B cell (primary cell): ENCODE measurements at regions not wholly inside any gene's neighbourhood (a gene's known extent, or its start where the extent isn't known, plus 50 kb on each side); places are given as distances from the start of the nearest gene placed in this dataset.

Experiments used
- ATAC-seq: fragments of 200-7000 bp; cut with Tn5 transposase; one replicate; pipeline ENCODE4 v1.10.0; 2021; ENCODE audit warnings: low read depth, mild to moderate bottlenecking, moderate number of reproducible peaks, moderate library complexity
- CTCF ChIA-PET: fragments of 350-600 bp; sonication (Branson Sonifier 250); formaldehyde crosslinking; loops from one replicate; lab custom pipeline; 2021; ENCODE audit warnings: antibody characterized with exemption, inconsistent platforms; lab: Charles Lee
- POLR2A ChIA-PET: fragments of 350-600 bp; sonication (Branson Sonifier 250); formaldehyde crosslinking; loops from one replicate; lab custom pipeline; 2021; ENCODE audit warnings: antibody characterized with exemption; lab: Charles Lee
- DNase-seq: peaks from one replicate; pipeline ENCODE4 v3.0.0; 2013
- H2AFZ ChIP-seq: 2 replicates; pipeline ENCODE4 v1.6.1; 2012; ENCODE audit warnings: mild to moderate bottlenecking, low read depth, low read length; ENCODE audit not compliant: insufficient read depth, poor library complexity, severe bottlenecking
- H3K27ac ChIP-seq, 2 donors: 1 replicate in 1 of 2; 2 replicates in 1 of 2; pipeline ENCODE4 v1.5.1; 2012 to 2013; ENCODE audit warnings: low read length in 2 of 2, mild to moderate bottlenecking in 2 of 2, moderate library complexity in 1 of 2
- H3K27me3 ChIP-seq, 4 experiments: fragments of 200-600 bp in 1 of 4; sonication (generic) in 1 of 4; replicated peaks in 1 of 4; 1 replicate in 2 of 4; 2 replicates in 2 of 4; pipeline versions ENCODE4 v1.6.1 to v1.7.0; 2013 to 2016; ENCODE audit warnings: low read length in 3 of 4, mild to moderate bottlenecking in 2 of 4, mixed read lengths in 1 of 4, moderate library complexity in 1 of 4; ENCODE audit not compliant: insufficient read depth in 4 of 4, control insufficient read depth in 3 of 4; ENCODE audit errors: control extremely low read depth in 1 of 4
- H3K36me3 ChIP-seq, 2 experiments: replicated peaks in 1 of 2; 1 replicate in 1 of 2; 2 replicates in 1 of 2; pipeline versions ENCODE4 v1.6.1 to v1.7.1; 2013; ENCODE audit warnings: low read length in 1 of 2; ENCODE audit not compliant: insufficient read depth in 2 of 2, control insufficient read depth in 1 of 2; ENCODE audit errors: control extremely low read depth in 1 of 2, extremely low read depth in 1 of 2
- H3K4me1 ChIP-seq, 2 donors: fragments of 200-600 bp in 1 of 2; sonication (generic) in 1 of 2; 1 replicate in 1 of 2; 2 replicates in 1 of 2; pipeline versions ENCODE4 v1.5.1 to v1.6.1; 2013 to 2017; ENCODE audit warnings: low read length in 2 of 2; ENCODE audit not compliant: control insufficient read depth in 2 of 2, insufficient read depth in 2 of 2
- H3K4me2 ChIP-seq: replicated peaks from 2 replicates; pipeline ENCODE3; 2012; ENCODE audit warnings: mild to moderate bottlenecking, low read depth, low read length; ENCODE audit not compliant: poor library complexity, severe bottlenecking
- H3K4me3 ChIP-seq, 5 experiments: fragments of 200-600 bp in 1 of 5; sonication (generic) in 1 of 5; 1 replicate in 3 of 5; 2 replicates in 2 of 5; pipeline versions ENCODE4 v1.5.1 to v1.7.0; 2011 to 2016; ENCODE audit warnings: low read length in 4 of 5, mild to moderate bottlenecking in 4 of 5, low read depth in 2 of 5, control low read depth in 1 of 5, moderate library complexity in 1 of 5; ENCODE audit not compliant: insufficient read depth in 1 of 5; ENCODE audit errors: control extremely low read depth in 1 of 5, extremely low read depth in 1 of 5
- H3K79me2 ChIP-seq: fragments of 200-600 bp; sonication (generic); one replicate; pipeline ENCODE4 v1.6.0; 2016; ENCODE audit warnings: low read length; ENCODE audit not compliant: control insufficient read depth, insufficient read depth
- H3K9ac ChIP-seq: fragments of 200-600 bp; sonication (generic); 2 replicates; pipeline ENCODE4 v1.6.1; 2017; ENCODE audit warnings: mild to moderate bottlenecking, low read length, moderate library complexity
- H3K9me3 ChIP-seq, 3 donors: one replicate each; pipeline versions ENCODE4 v1.6.1 to v1.7.1; 2013; ENCODE audit warnings: low read length in 2 of 3; ENCODE audit not compliant: control insufficient read depth in 2 of 3, insufficient read depth in 1 of 3; ENCODE audit errors: control extremely low read depth in 1 of 3
- H4K20me1 ChIP-seq: 2 replicates; pipeline ENCODE4 v1.6.0; 2012; ENCODE audit warnings: mild to moderate bottlenecking, low read length; ENCODE audit not compliant: insufficient read depth, control insufficient read depth, poor library complexity, severe bottlenecking
- H3K27ac Mint-ChIP-seq: one replicate; pipeline ENCODE4 v1.8.0; 2021; ENCODE audit warnings: mixed read lengths
- H3K27me3 Mint-ChIP-seq: one replicate; pipeline ENCODE4 v1.8.0; 2021; ENCODE audit warnings: mixed read lengths
- H3K4me1 Mint-ChIP-seq: one replicate; pipeline ENCODE4 v1.8.0; 2021; ENCODE audit warnings: mixed read lengths
- H3K4me3 Mint-ChIP-seq: one replicate; pipeline ENCODE4 v1.8.0; 2021; ENCODE audit warnings: mixed read lengths
- H3K9me3 Mint-ChIP-seq: one replicate; pipeline ENCODE4 v1.8.0; 2022; ENCODE audit warnings: mixed read lengths; ENCODE audit not compliant: insufficient read depth
- CTCF ChIP-seq: fragments of 200-600 bp; IDR thresholded peaks from one replicate; pipeline ENCODE4 v1.8.0; 2022; ENCODE audit warnings: antibody characterized with exemption, mild to moderate bottlenecking
- EZH2 ChIP-seq: IDR thresholded peaks from 2 replicates; pipeline ENCODE4 v1.6.1; 2012; ENCODE audit warnings: borderline replicate concordance, low read depth, mild to moderate bottlenecking, moderate library complexity, low read length; ENCODE audit not compliant: insufficient read depth, poor library complexity, severe bottlenecking
- WGBS: methylation state at CpG from one replicate; pipeline ENCODE4 v1.1.5; 2013; ENCODE audit warnings: missing lambda C conversion rate; ENCODE audit not compliant: insufficient coverage; 5-methylcytosine and 5-hydroxymethylcytosine counted together
- intact Hi-C: fragments of 100-400 bp; cut with micrococcal nuclease; formaldehyde crosslinking; loops from one replicate; pipeline ENCODE4 v1.10.0; 2022

GRCh38 chr4:174408841-174409552 is 113.3 kb downstream of the HPGD start:
- H3K4me1 Mint-ChIP-seq = no peaks in the 10 kb centered on the region
- Histone ChIP-seq H3K9ac (no peak overlapping the region), H3K27me3 (no peaks in the 10 kb centered on the region), H3K4me2 (no peak overlapping the region), H4K20me1 (no peaks in the 10 kb centered on the region), H3K4me1 (no peaks in the 10 kb centered on the region), H3K79me2 (no peaks in the 10 kb centered on the region), H3K4me3 (no peak overlapping the region), H3K9me3 (no peaks in the 10 kb centered on the region), H2AFZ (no peak overlapping the region), H3K36me3 (no peaks in the 10 kb centered on the region), H3K27ac (no peak overlapping the region)
- WGBS = 91% methylated on average over 7 of the region's 8 CpGs
- no peaks in the 10 kb centered on the region for H3K27me3 Mint-ChIP-seq
- no peak for DNase-seq
- no peak overlapping the region for H3K4me3 Mint-ChIP-seq
- H3K9me3 Mint-ChIP-seq = peaks cover 3% of the 10 kb centered on the region
- POLR2A ChIA-PET = interaction anchor here (0.7 kb wide), 1 partner anchor 10 kb away, joined by 6 read pairs; no protein-coding TSS in a partner anchor
- no peak overlapping the region for H3K27ac Mint-ChIP-seq
- intact Hi-C loops = no loop called here
- TF ChIP-seq EZH2 (no peak), CTCF (no peak)
- no peak for ATAC-seq
- CTCF ChIA-PET = no interaction called here

DNA sequence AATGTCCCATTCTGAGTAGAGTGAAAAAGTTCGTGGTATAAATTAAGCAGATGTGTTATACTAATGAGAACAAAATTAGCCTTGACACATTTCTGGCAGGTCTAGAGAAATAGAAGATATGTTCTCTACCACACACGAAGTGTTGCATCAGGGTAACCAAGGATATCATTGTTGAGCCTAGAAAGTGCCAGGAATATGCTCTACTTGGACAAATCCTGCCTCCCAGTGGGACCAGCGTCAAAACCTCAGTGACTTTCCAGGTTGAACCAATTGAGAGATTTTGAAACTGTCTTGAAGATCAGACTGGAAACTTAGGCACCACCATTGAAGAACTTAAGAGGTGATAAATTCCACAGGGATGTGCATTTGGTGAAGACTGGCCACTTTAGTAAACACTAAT is 115.9 kb downstream of the HPGD start:
- H3K27me3 Mint-ChIP-seq = no peaks in the 10 kb centered on the region
- ChIA-PET CTCF (no interaction called here), POLR2A (no interaction called here)

More for the DNA sequence above, 115.9 kb downstream of the HPGD start:
- no peaks in the 10 kb centered on the region for H3K9me3 ChIP-seq
- H3K4me2 ChIP-seq = no peak overlapping the region
- no peaks in the 10 kb centered on the region for H3K79me2 ChIP-seq
- no peak overlapping the region for H3K9ac ChIP-seq
- H4K20me1 ChIP-seq = no peaks in the 10 kb centered on the region
- no peak overlapping the region for H3K27ac Mint-ChIP-seq
- DNase-seq = no peak
- H3K4me3 Mint-ChIP-seq = no peak overlapping the region
- intact Hi-C loops = no loop called here
- TF ChIP-seq EZH2 (no peak), CTCF (no peak)
- H3K9me3 Mint-ChIP-seq = no peaks in the 10 kb centered on the region
- no peak overlapping the region for H3K27ac ChIP-seq
- no peak overlapping the region for H3K4me3 ChIP-seq
- H3K36me3 ChIP-seq = no peaks in the 10 kb centered on the region
- no peak overlapping the region for H2AFZ ChIP-seq
- ATAC-seq = no peak
- WGBS = 83% methylated on average over 2 of the region's 3 CpGs
- H3K4me1 Mint-ChIP-seq = no peaks in the 10 kb centered on the region
- no peaks in the 10 kb centered on the region for H3K4me1 ChIP-seq
- no peaks in the 10 kb centered on the region for H3K27me3 ChIP-seq
